ENCODE measurements at regions not wholly inside any gene's neighbourhood (a gene's known extent, or its start where the extent isn't known, plus 50 kb on each side); places are given as distances from the start of the nearest gene placed in this dataset.

- H3K27ac ChIP-seq (ENCODE audit: low read depth, low read length): no peak overlapping the region
- H3K27me3 ChIP-seq (ENCODE audit: control insufficient read depth, insufficient read depth, low read length): no peaks in the 10 kb centered on the region
- no peaks in the 10 kb centered on the region for H3K9me3 ChIP-seq (ENCODE audit: control insufficient read depth, insufficient read depth, low read length)
- CTCF ChIA-PET: no interaction called here
- no peak for TF ChIP-seq CTCF (IDR thresholded peaks at IDR 0.05; ENCODE audit: low read depth, low read length)
- POLR2A ChIA-PET: no interaction called here
- H3K4me3 ChIP-seq (ENCODE audit: low read depth, low read length): no peak overlapping the region
- no peak for DNase-seq (ENCODE audit: low read depth, low spot score)
These were observed 160.8 kb upstream of the PITRM1 start for GRCh38 chr10:3333426-3333825.

DNA sequence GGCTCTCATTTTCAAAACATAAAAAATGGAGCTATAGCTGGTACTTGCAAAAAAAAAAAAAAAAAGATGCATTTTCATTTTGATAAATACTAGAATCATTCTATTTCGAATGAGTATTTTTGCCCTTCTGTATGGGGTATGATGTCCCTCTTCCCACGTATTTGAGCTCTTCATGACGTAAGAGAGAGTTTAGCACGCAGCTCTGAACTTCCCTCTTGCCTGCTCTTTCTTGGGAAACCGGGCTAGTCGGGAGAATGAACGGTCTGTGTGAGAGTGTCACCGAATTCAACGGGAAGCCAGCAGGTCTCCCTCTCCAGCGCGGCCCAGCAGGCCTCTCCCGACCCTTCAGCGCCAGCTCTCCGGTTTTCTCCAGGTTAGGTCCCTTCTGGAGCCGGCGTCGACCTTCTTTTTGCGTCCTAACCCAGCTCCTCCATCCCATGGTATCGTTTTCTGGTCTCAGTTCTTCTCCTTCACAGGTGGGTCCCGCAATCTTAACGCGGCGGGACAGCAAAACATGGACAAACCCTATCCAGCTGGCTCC, 159.2 kb upstream of the PITRM1 start:
- Histone ChIP-seq H3K27me3 (ENCODE audit: control insufficient read depth, insufficient read depth, low read length) (no peaks in the 10 kb centered on the region), H3K4me3 (ENCODE audit: low read depth, low read length) (no peak overlapping the region), H3K27ac (ENCODE audit: low read depth, low read length) (no peak overlapping the region), H3K9me3 (ENCODE audit: control insufficient read depth, insufficient read depth, low read length) (no peaks in the 10 kb centered on the region)
- TF ChIP-seq CTCF (IDR thresholded peaks at IDR 0.05; ENCODE audit: low read depth, low read length): no peak
- POLR2A ChIA-PET: interaction anchor here (0.8 kb wide), 1 partner anchor 132 kb away, joined by 9 read pairs; no protein-coding TSS in a partner anchor
- no peak for DNase-seq (ENCODE audit: low read depth, low spot score)
- CTCF ChIA-PET: no interaction called here

DNA sequence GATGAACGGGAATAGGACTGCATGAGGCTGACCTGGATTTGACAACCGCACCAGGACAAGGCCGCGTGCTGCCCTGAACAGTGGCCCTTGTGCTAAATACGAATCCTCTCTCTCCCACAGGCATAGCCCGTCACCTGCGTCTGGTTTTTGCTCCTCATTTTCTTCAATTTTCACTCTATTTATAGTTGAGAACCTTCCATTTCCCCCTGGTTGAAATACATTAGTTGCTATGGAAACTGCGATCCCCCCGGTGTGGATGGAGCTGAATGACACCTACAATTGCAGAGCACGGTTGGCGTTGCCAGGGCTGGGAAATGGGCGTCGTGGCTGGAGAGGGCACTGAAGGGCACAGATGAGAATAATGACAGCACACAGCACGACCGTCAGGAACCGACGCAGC, 158.6 kb upstream of the PITRM1 start:
- DNase-seq (ENCODE audit: low read depth, low spot score): no peak
- TF ChIP-seq CTCF (IDR thresholded peaks at IDR 0.05; ENCODE audit: low read depth, low read length): no peak
- H3K27me3 ChIP-seq (ENCODE audit: control insufficient read depth, insufficient read depth, low read length): no peaks in the 10 kb centered on the region
- no peak overlapping the region for H3K27ac ChIP-seq (ENCODE audit: low read depth, low read length)
- H3K9me3 ChIP-seq (ENCODE audit: control insufficient read depth, insufficient read depth, low read length): no peaks in the 10 kb centered on the region
- ChIA-PET CTCF (no interaction called here), POLR2A (no interaction called here)
- H3K4me3 ChIP-seq (ENCODE audit: low read depth, low read length): no peak overlapping the region

- peak; percentile 16 for DNase-seq (ENCODE audit: low read depth, low spot score)
- Histone ChIP-seq H3K4me3 (ENCODE audit: low read depth, low read length) (no peak overlapping the region), H3K9me3 (ENCODE audit: control insufficient read depth, insufficient read depth, low read length) (no peaks in the 10 kb centered on the region), H3K27me3 (ENCODE audit: control insufficient read depth, insufficient read depth, low read length) (no peaks in the 10 kb centered on the region), H3K27ac (ENCODE audit: low read depth, low read length) (no peak overlapping the region)
- ChIA-PET POLR2A (no interaction called here), CTCF (no interaction called here)
- TF ChIP-seq CTCF (IDR thresholded peaks at IDR 0.05; ENCODE audit: low read depth, low read length): no peak
These were observed 158.1 kb upstream of the PITRM1 start for GRCh38 chr10:3330663-3331062.

DNA sequence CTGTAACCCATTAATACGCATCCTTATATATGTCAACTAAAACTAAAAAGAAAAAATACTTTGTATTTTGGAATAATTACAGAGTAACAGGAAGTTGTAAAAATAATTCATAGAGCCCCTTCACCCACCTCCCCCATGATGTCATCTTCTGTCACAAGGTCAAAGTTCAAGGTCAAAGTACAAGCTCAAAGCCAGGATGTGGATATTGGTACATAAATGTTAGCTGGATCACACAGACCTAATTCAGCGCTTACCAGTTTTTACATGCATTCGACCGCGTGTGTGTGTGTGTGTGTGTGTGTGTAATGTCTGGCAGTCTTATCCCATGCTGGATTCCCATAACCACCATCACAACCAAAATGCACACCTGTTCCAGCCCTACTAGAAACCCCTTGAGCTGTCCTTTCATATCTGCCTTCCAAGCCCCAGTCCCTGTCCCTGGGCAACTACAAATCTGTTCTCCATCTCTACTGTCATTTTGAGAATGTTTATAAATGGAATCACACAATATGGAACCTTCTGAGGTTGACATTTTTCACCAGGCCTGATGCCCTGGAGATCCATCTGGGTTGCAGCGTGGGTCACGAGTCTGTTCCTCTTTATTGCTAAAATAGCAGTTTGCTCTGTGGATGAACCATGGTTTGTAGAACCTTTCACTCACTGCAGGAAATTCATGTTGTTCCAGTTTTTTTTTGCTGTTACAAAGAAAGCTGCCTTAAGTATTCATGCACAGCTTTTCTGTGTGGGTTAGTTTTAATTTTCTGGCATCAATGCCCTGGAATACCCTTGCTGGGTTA, 153.6 kb upstream of the PITRM1 start:
- CTCF ChIA-PET: no interaction called here
- POLR2A ChIA-PET: no interaction called here

More for the DNA sequence above, 153.6 kb upstream of the PITRM1 start:
- DNase-seq (ENCODE audit: low read depth, low spot score): no peak
- H3K27me3 ChIP-seq (ENCODE audit: control insufficient read depth, insufficient read depth, low read length): no peaks in the 10 kb centered on the region
- no peak for TF ChIP-seq CTCF (IDR thresholded peaks at IDR 0.05; ENCODE audit: low read depth, low read length)
- H3K9me3 ChIP-seq (ENCODE audit: control insufficient read depth, insufficient read depth, low read length): no peaks in the 10 kb centered on the region; the same call in 1 of the 2 replicates
- H3K27ac ChIP-seq (ENCODE audit: low read depth, low read length): no peak overlapping the region
- H3K4me3 ChIP-seq (ENCODE audit: low read depth, low read length): no peak overlapping the region

All from AG04450 (cell line).